ENCODE measurements at regions not wholly inside any gene's neighbourhood (a gene's known extent, or its start where the extent isn't known, plus 50 kb on each side); places are given as distances from the start of the nearest gene placed in this dataset.

GRCh38 chr22:47994601-47995263 lies 1232.3 kb downstream of the TBC1D22A start:
- no peak for DNase-seq
- Histone ChIP-seq H3K27me3 (replicated peaks in 1 of 7) (peaks cover 0 to 13% (median 0%) of the 10 kb centered on the region in 7 donors), H3K27ac (no peak overlapping the region), H3K36me3 (no peaks in the 10 kb centered on the region), H3K4me1 (no peaks in the 10 kb centered on the region), H3K9me3 (peaks cover 0 to 4% (median 0%) of the 10 kb centered on the region in 8 donors), H3K4me3 (no peak overlapping the region)
- intact Hi-C loops (cut with DNase I; ENCODE audit: low total_unique reads): no loop called here
- WGBS, 5 donors: 80 to 93% (median 87%) methylated on average over 11 of the region's 11 CpGs
- TF ChIP-seq POLR2A (IDR thresholded peaks at IDR 0.05): no peak
- no peak for TF ChIP-seq POLR2AphosphoS5 (IDR thresholded peaks at IDR 0.05)
- TF ChIP-seq, protein P1, sequence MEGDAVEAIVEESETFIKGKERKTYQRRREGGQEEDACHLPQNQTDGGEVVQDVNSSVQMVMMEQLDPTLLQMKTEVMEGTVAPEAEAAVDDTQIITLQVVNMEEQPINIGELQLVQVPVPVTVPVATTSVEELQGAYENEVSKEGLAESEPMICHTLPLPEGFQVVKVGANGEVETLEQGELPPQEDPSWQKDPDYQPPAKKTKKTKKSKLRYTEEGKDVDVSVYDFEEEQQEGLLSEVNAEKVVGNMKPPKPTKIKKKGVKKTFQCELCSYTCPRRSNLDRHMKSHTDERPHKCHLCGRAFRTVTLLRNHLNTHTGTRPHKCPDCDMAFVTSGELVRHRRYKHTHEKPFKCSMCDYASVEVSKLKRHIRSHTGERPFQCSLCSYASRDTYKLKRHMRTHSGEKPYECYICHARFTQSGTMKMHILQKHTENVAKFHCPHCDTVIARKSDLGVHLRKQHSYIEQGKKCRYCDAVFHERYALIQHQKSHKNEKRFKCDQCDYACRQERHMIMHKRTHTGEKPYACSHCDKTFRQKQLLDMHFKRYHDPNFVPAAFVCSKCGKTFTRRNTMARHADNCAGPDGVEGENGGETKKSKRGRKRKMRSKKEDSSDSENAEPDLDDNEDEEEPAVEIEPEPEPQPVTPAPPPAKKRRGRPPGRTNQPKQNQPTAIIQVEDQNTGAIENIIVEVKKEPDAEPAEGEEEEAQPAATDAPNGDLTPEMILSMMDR (IDR thresholded peaks at IDR 0.05 in 8 of 11, conservative IDR thresholded peaks at IDR 0.05 in 3 of 11): no peak

DNA sequence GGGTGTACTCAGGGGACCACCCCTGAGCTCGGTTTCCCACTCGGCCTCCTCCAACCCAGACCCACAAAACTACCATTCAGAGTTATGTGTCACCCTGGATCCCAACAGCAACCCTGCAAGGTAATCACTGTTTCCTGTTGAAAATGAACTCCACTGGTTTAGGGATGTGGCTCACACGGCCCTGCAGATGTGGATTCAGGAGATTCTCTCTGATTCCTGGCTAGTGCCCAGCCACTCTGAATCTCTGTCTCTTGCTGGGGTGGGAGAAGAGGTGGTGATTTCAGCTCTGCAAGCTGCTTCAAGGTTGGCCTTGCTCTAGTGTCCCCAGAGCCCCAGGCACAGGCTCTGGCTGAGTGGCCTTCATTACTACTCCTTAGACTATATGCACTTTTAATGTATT lies 1231.6 kb downstream of the TBC1D22A start:
- Histone ChIP-seq H3K27ac (no peak overlapping the region), H3K4me3 (no peak overlapping the region), H3K9me3 (peaks cover 0 to 11% (median 2%) of the 10 kb centered on the region in 8 donors), H3K36me3 (no peaks in the 10 kb centered on the region), H3K4me1 (no peaks in the 10 kb centered on the region), H3K27me3 (replicated peaks in 1 of 7) (peaks cover 0 to 13% (median 0%) of the 10 kb centered on the region in 7 donors)
- no peak for DNase-seq
- no peak for TF ChIP-seq POLR2AphosphoS5 (IDR thresholded peaks at IDR 0.05)
- TF ChIP-seq POLR2A (IDR thresholded peaks at IDR 0.05): no peak
- TF ChIP-seq, protein P1 (IDR thresholded peaks at IDR 0.05 in 8 of 11, conservative IDR thresholded peaks at IDR 0.05 in 3 of 11): no peak
- intact Hi-C loops (cut with DNase I; ENCODE audit: low total_unique reads): no loop called here
- 35 to 80% (median 77%) methylated on average over 3 of the region's 3 CpGs for WGBS, 5 donors

- Histone ChIP-seq H3K36me3 (no peaks in the 10 kb centered on the region), H3K27ac (no peak overlapping the region), H3K4me3 (no peak overlapping the region), H3K9me3 (peaks cover 0 to 43% (median 32%) of the 10 kb centered on the region in 8 donors), H3K4me1 (no peaks in the 10 kb centered on the region), H3K27me3 (replicated peaks in 1 of 7) (peaks cover 0 to 13% (median 0%) of the 10 kb centered on the region in 7 donors)
- DNase-seq: no peak
- TF ChIP-seq, protein P1 (IDR thresholded peaks at IDR 0.05 in 8 of 11, conservative IDR thresholded peaks at IDR 0.05 in 3 of 11): no peak
- no peak for TF ChIP-seq POLR2AphosphoS5 (IDR thresholded peaks at IDR 0.05)
- intact Hi-C loops (cut with DNase I; ENCODE audit: low total_unique reads): no loop called here
- WGBS, 5 donors: 64 to 79% (median 66%) methylated on average over 3 of the region's 3 CpGs
Observed at GRCh38 chr22:47990481-47990880, 1228.0 kb downstream of the TBC1D22A start.

GRCh38 chr22:47987885-47988515 lies 1225.5 kb downstream of the TBC1D22A start:
- H3K4me1 ChIP-seq: no peaks in the 10 kb centered on the region
- TF ChIP-seq POLR2A (IDR thresholded peaks at IDR 0.05): no peak
- no peak for TF ChIP-seq POLR2AphosphoS5 (IDR thresholded peaks at IDR 0.05)
- no peak for DNase-seq
- H3K36me3 ChIP-seq: no peaks in the 10 kb centered on the region
- no peak overlapping the region for H3K4me3 ChIP-seq
- intact Hi-C loops (cut with DNase I; ENCODE audit: low total_unique reads): no loop called here
- peaks cover 0 to 43% (median 32%) of the 10 kb centered on the region in 8 donors for H3K9me3 ChIP-seq
- no peak overlapping the region for H3K27ac ChIP-seq
- 47 to 62% (median 50%) methylated on average over 2 of the region's 2 CpGs for WGBS, 5 donors
- H3K27me3 ChIP-seq (replicated peaks in 1 of 7): peaks cover 0 to 13% (median 0%) of the 10 kb centered on the region in 7 donors

Measured in spleen (tissue), 11 donors.